Upper lobe of right lung (tissue), 1 donor: ENCODE measurements at regions not wholly inside any gene's neighbourhood (a gene's known extent, or its start where the extent isn't known, plus 50 kb on each side); places are given as distances from the start of the nearest gene placed in this dataset.

ENCODE experiments used
- ATAC-seq: fragments of 200-7000 bp; cut with Tn5 transposase; one replicate; pipeline ENCODE4 v1.9.1; 2020; ENCODE audit warnings: mild to moderate bottlenecking, moderate library complexity
- DNase-seq: peaks from one replicate; pipeline ENCODE4 v3.0.0-alpha.2; 2020
- H3K27ac ChIP-seq: fragments of 200-600 bp; one replicate; pipeline ENCODE4 v1.8.0; 2022
- H3K27me3 ChIP-seq: fragments of 200-600 bp; one replicate; pipeline ENCODE4 v1.8.0; 2022; ENCODE audit warnings: mild to moderate bottlenecking
- H3K36me3 ChIP-seq: fragments of 200-600 bp; one replicate; pipeline ENCODE4 v1.8.0; 2022
- H3K4me1 ChIP-seq: fragments of 200-600 bp; one replicate; pipeline ENCODE4 v1.8.0; 2022
- H3K4me3 ChIP-seq: fragments of 200-600 bp; one replicate; pipeline ENCODE4 v1.8.0; 2022; ENCODE audit warnings: mild to moderate bottlenecking
- H3K9me3 ChIP-seq: fragments of 200-600 bp; one replicate; pipeline ENCODE4 v1.8.0; 2022
- intact Hi-C: fragments of 100-400 bp; cut with DNase I; formaldehyde crosslinking; loops from one replicate; pipeline ENCODE4 v1.11.0; 2022
- TF ChIP-seq, protein P1 (sequence below): fragments of 200-600 bp; IDR thresholded peaks from one replicate; pipeline ENCODE4 v1.8.0; 2022; ENCODE audit warnings: antibody characterized with exemption
- donor health status: DM: no; HTN: yes; CAD: no; lungs with severe emphysema.

DNA sequence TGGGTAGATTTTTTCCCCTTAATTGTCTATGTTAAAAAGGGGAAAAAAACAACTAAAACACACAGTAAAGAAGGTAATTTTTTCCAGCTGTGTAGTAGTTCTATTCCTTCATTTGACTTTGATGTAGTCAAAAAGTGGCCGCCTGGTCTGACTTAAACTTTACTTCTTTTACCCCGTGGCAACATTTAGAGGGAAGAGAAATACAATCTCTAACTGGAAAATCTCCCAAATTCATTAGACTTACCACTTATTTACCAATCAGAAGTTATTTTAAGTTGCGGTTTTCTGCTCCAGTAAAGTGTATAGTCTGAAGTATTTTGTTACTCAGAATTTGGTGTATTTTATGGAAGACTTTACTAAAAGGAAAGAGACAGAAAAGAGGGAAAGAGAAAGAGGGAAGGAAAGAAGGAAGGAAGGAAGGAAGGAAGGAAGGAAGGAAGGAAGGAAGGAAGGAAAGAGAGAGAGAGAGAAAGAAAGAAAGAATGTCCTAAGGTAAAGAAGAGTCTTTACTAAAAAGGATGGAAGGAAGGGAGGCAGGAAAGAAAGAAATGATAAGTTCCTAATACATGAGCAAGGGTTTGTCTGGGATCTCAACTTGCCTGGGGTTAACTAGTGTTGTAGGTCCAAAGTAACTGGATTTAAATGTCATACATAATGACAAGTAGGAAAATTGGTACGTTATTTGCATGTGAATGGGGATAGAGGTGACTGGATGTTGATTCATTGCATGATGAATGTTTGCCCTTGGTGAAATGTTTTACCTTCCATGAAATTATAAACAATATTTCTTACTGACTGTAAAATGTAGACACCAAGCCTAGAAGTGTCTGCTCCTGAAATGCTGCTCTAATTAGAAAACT lies 135.1 kb downstream of the SAMD5 start:
- TF ChIP-seq, protein P1, sequence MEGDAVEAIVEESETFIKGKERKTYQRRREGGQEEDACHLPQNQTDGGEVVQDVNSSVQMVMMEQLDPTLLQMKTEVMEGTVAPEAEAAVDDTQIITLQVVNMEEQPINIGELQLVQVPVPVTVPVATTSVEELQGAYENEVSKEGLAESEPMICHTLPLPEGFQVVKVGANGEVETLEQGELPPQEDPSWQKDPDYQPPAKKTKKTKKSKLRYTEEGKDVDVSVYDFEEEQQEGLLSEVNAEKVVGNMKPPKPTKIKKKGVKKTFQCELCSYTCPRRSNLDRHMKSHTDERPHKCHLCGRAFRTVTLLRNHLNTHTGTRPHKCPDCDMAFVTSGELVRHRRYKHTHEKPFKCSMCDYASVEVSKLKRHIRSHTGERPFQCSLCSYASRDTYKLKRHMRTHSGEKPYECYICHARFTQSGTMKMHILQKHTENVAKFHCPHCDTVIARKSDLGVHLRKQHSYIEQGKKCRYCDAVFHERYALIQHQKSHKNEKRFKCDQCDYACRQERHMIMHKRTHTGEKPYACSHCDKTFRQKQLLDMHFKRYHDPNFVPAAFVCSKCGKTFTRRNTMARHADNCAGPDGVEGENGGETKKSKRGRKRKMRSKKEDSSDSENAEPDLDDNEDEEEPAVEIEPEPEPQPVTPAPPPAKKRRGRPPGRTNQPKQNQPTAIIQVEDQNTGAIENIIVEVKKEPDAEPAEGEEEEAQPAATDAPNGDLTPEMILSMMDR: no peak
- Histone ChIP-seq H3K4me1 (no peaks in the 10 kb centered on the region), H3K4me3 (no peak overlapping the region), H3K9me3 (no peaks in the 10 kb centered on the region), H3K27me3 (no peaks in the 10 kb centered on the region), H3K36me3 (no peaks in the 10 kb centered on the region), H3K27ac (no peak overlapping the region)
- intact Hi-C loops: no loop called here
- ATAC-seq (no peak), DNase-seq (no peak)

DNA sequence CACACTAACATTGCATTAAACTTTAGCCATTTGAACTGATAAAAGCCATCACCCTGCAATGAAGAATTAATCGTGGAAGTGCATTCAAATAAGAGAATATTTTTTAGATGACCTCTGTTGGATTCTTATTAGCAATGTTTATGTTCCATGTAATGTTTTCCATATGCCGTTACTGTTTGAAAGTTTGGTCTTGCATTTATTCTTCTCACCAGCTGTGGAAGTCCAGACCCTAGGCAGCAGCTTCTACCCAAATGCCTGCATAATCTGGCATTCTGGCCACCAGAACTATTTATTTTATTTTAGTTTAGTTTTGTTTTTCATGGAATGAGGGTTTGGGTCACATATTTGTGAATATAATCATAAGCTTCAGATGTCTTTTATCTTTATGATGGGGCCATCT lies 140.4 kb downstream of the SAMD5 start:
- DNase-seq (no peak), ATAC-seq (no peak)
- intact Hi-C loops: no loop called here

GRCh38 chr6:147651249-147652063 lies 143.0 kb downstream of the SAMD5 start:
- H3K27me3 ChIP-seq: no peaks in the 10 kb centered on the region
- TF ChIP-seq, protein P1: no peak
- intact Hi-C loops: no loop called here
- no peak overlapping the region for H3K4me3 ChIP-seq
- H3K27ac ChIP-seq: peak overlapping the region; percentile 7
- no peaks in the 10 kb centered on the region for H3K36me3 ChIP-seq
- H3K9me3 ChIP-seq: no peaks in the 10 kb centered on the region
- peaks cover 4% of the 10 kb centered on the region for H3K4me1 ChIP-seq
- DNase-seq: no peak
- peak; percentile 45 for ATAC-seq

More for the DNA sequence above, 140.4 kb downstream of the SAMD5 start:
- H3K27me3 ChIP-seq: no peaks in the 10 kb centered on the region
- no peaks in the 10 kb centered on the region for H3K36me3 ChIP-seq
- no peak overlapping the region for H3K4me3 ChIP-seq
- TF ChIP-seq, protein P1: no peak
- H3K9me3 ChIP-seq: no peaks in the 10 kb centered on the region
- H3K27ac ChIP-seq: no peak overlapping the region
- H3K4me1 ChIP-seq: peaks cover 4% of the 10 kb centered on the region

- Histone ChIP-seq H3K36me3 (no peaks in the 10 kb centered on the region), H3K4me1 (peaks cover 4% of the 10 kb centered on the region), H3K27ac (no peak overlapping the region), H3K4me3 (no peak overlapping the region), H3K9me3 (no peaks in the 10 kb centered on the region), H3K27me3 (no peaks in the 10 kb centered on the region)
- TF ChIP-seq, protein P1: no peak
- DNase-seq: no peak
- intact Hi-C loops: no loop called here
- ATAC-seq: no peak
Measured at GRCh38 chr6:147653631-147654030, 145.1 kb downstream of the SAMD5 start.

GRCh38 chr6:147654103-147654845 lies 145.8 kb downstream of the SAMD5 start:
- no peaks in the 10 kb centered on the region for H3K36me3 ChIP-seq
- H3K27ac ChIP-seq: no peak overlapping the region
- no peak overlapping the region for H3K4me3 ChIP-seq
- no peaks in the 10 kb centered on the region for H3K9me3 ChIP-seq
- peaks cover 4% of the 10 kb centered on the region for H3K4me1 ChIP-seq
- TF ChIP-seq, protein P1: no peak
- no peaks in the 10 kb centered on the region for H3K27me3 ChIP-seq
- ATAC-seq: no peak
- no peak for DNase-seq
- intact Hi-C loops: no loop called here
